B cell (primary cell): ENCODE measurements at regions not wholly inside any gene's neighbourhood (a gene's known extent, or its start where the extent isn't known, plus 50 kb on each side); places are given as distances from the start of the nearest gene placed in this dataset.

Experiments used
- ATAC-seq: fragments of 200-7000 bp; cut with Tn5 transposase; one replicate; pipeline ENCODE4 v1.10.0; 2021; ENCODE audit warnings: low read depth, mild to moderate bottlenecking, moderate number of reproducible peaks, moderate library complexity
- CTCF ChIA-PET: fragments of 350-600 bp; sonication (Branson Sonifier 250); formaldehyde crosslinking; loops from one replicate; lab custom pipeline; 2021; ENCODE audit warnings: antibody characterized with exemption, inconsistent platforms; lab: Charles Lee
- POLR2A ChIA-PET: fragments of 350-600 bp; sonication (Branson Sonifier 250); formaldehyde crosslinking; loops from one replicate; lab custom pipeline; 2021; ENCODE audit warnings: antibody characterized with exemption; lab: Charles Lee
- DNase-seq: peaks from one replicate; pipeline ENCODE4 v3.0.0; 2013
- H2AFZ ChIP-seq: 2 replicates; pipeline ENCODE4 v1.6.1; 2012; ENCODE audit warnings: mild to moderate bottlenecking, low read depth, low read length; ENCODE audit not compliant: insufficient read depth, poor library complexity, severe bottlenecking
- H3K27ac ChIP-seq, 2 donors: 1 replicate in 1 of 2; 2 replicates in 1 of 2; pipeline ENCODE4 v1.5.1; 2012 to 2013; ENCODE audit warnings: low read length in 2 of 2, mild to moderate bottlenecking in 2 of 2, moderate library complexity in 1 of 2
- H3K27me3 ChIP-seq, 4 experiments: fragments of 200-600 bp in 1 of 4; sonication (generic) in 1 of 4; replicated peaks in 1 of 4; 1 replicate in 2 of 4; 2 replicates in 2 of 4; pipeline versions ENCODE4 v1.6.1 to v1.7.0; 2013 to 2016; ENCODE audit warnings: low read length in 3 of 4, mild to moderate bottlenecking in 2 of 4, mixed read lengths in 1 of 4, moderate library complexity in 1 of 4; ENCODE audit not compliant: insufficient read depth in 4 of 4, control insufficient read depth in 3 of 4; ENCODE audit errors: control extremely low read depth in 1 of 4
- H3K36me3 ChIP-seq, 2 experiments: replicated peaks in 1 of 2; 1 replicate in 1 of 2; 2 replicates in 1 of 2; pipeline versions ENCODE4 v1.6.1 to v1.7.1; 2013; ENCODE audit warnings: low read length in 1 of 2; ENCODE audit not compliant: insufficient read depth in 2 of 2, control insufficient read depth in 1 of 2; ENCODE audit errors: control extremely low read depth in 1 of 2, extremely low read depth in 1 of 2
- H3K4me1 ChIP-seq, 2 donors: fragments of 200-600 bp in 1 of 2; sonication (generic) in 1 of 2; 1 replicate in 1 of 2; 2 replicates in 1 of 2; pipeline versions ENCODE4 v1.5.1 to v1.6.1; 2013 to 2017; ENCODE audit warnings: low read length in 2 of 2; ENCODE audit not compliant: control insufficient read depth in 2 of 2, insufficient read depth in 2 of 2
- H3K4me2 ChIP-seq: replicated peaks from 2 replicates; pipeline ENCODE3; 2012; ENCODE audit warnings: mild to moderate bottlenecking, low read depth, low read length; ENCODE audit not compliant: poor library complexity, severe bottlenecking
- H3K4me3 ChIP-seq, 5 experiments: fragments of 200-600 bp in 1 of 5; sonication (generic) in 1 of 5; 1 replicate in 3 of 5; 2 replicates in 2 of 5; pipeline versions ENCODE4 v1.5.1 to v1.7.0; 2011 to 2016; ENCODE audit warnings: low read length in 4 of 5, mild to moderate bottlenecking in 4 of 5, low read depth in 2 of 5, control low read depth in 1 of 5, moderate library complexity in 1 of 5; ENCODE audit not compliant: insufficient read depth in 1 of 5; ENCODE audit errors: control extremely low read depth in 1 of 5, extremely low read depth in 1 of 5
- H3K79me2 ChIP-seq: fragments of 200-600 bp; sonication (generic); one replicate; pipeline ENCODE4 v1.6.0; 2016; ENCODE audit warnings: low read length; ENCODE audit not compliant: control insufficient read depth, insufficient read depth
- H3K9ac ChIP-seq: fragments of 200-600 bp; sonication (generic); 2 replicates; pipeline ENCODE4 v1.6.1; 2017; ENCODE audit warnings: mild to moderate bottlenecking, low read length, moderate library complexity
- H3K9me3 ChIP-seq, 3 donors: one replicate each; pipeline versions ENCODE4 v1.6.1 to v1.7.1; 2013; ENCODE audit warnings: low read length in 2 of 3; ENCODE audit not compliant: control insufficient read depth in 2 of 3, insufficient read depth in 1 of 3; ENCODE audit errors: control extremely low read depth in 1 of 3
- H4K20me1 ChIP-seq: 2 replicates; pipeline ENCODE4 v1.6.0; 2012; ENCODE audit warnings: mild to moderate bottlenecking, low read length; ENCODE audit not compliant: insufficient read depth, control insufficient read depth, poor library complexity, severe bottlenecking
- H3K27ac Mint-ChIP-seq: one replicate; pipeline ENCODE4 v1.8.0; 2021; ENCODE audit warnings: mixed read lengths
- H3K27me3 Mint-ChIP-seq: one replicate; pipeline ENCODE4 v1.8.0; 2021; ENCODE audit warnings: mixed read lengths
- H3K4me1 Mint-ChIP-seq: one replicate; pipeline ENCODE4 v1.8.0; 2021; ENCODE audit warnings: mixed read lengths
- H3K4me3 Mint-ChIP-seq: one replicate; pipeline ENCODE4 v1.8.0; 2021; ENCODE audit warnings: mixed read lengths
- H3K9me3 Mint-ChIP-seq: one replicate; pipeline ENCODE4 v1.8.0; 2022; ENCODE audit warnings: mixed read lengths; ENCODE audit not compliant: insufficient read depth
- CTCF ChIP-seq: fragments of 200-600 bp; IDR thresholded peaks from one replicate; pipeline ENCODE4 v1.8.0; 2022; ENCODE audit warnings: antibody characterized with exemption, mild to moderate bottlenecking
- EZH2 ChIP-seq: IDR thresholded peaks from 2 replicates; pipeline ENCODE4 v1.6.1; 2012; ENCODE audit warnings: borderline replicate concordance, low read depth, mild to moderate bottlenecking, moderate library complexity, low read length; ENCODE audit not compliant: insufficient read depth, poor library complexity, severe bottlenecking
- WGBS: methylation state at CpG from one replicate; pipeline ENCODE4 v1.1.5; 2013; ENCODE audit warnings: missing lambda C conversion rate; ENCODE audit not compliant: insufficient coverage; 5-methylcytosine and 5-hydroxymethylcytosine counted together
- intact Hi-C: fragments of 100-400 bp; cut with micrococcal nuclease; formaldehyde crosslinking; loops from one replicate; pipeline ENCODE4 v1.10.0; 2022

GRCh38 chr5:30102185-30102584 lies 1091.3 kb upstream of the CDH6 start:
- ATAC-seq = no peak

DNA sequence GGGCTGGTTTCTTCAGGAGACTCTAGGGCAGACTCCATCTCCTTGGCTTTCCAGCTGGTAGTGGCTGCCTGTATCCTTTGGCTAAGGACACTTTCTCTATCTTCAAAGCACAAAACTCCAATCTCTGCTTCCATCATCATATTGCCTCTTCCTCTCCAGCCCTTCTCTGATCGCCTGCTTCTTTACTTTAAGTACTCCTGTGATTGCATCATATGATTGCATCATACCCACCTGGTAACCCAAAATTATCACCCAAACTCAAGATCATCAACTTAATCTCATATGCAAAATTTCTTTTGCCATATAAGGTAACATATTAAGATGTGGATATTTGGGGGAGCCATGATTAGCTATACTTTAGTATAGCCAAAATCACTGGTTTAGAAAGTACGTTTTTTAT lies 1092.6 kb upstream of the CDH6 start:
- H2AFZ ChIP-seq = no peak overlapping the region
- no peak for ATAC-seq
- POLR2A ChIA-PET = no interaction called here

More at GRCh38 chr5:30102185-30102584, 1091.3 kb upstream of the CDH6 start:
- no peak overlapping the region for H3K4me3 ChIP-seq
- no peaks in the 10 kb centered on the region for H3K79me2 ChIP-seq
- intact Hi-C loops = no loop called here
- Mint-ChIP-seq H3K27ac (no peak overlapping the region), H3K4me1 (no peaks in the 10 kb centered on the region), H3K4me3 (no peak overlapping the region), H3K9me3 (peaks cover 2% of the 10 kb centered on the region), H3K27me3 (no peaks in the 10 kb centered on the region)
- ChIA-PET POLR2A (no interaction called here), CTCF (no interaction called here)
- H3K27ac ChIP-seq = no peak overlapping the region
- H2AFZ ChIP-seq = no peak overlapping the region
- no peaks in the 10 kb centered on the region for H3K27me3 ChIP-seq
- no peaks in the 10 kb centered on the region for H3K4me1 ChIP-seq
- TF ChIP-seq CTCF = no peak
- TF ChIP-seq EZH2 = no peak
- H3K9me3 ChIP-seq = peaks cover 0 to 6% (median 0%) of the 10 kb centered on the region in 3 donors
- H3K9ac ChIP-seq = no peak overlapping the region
- no peak for DNase-seq
- H3K36me3 ChIP-seq = no peaks in the 10 kb centered on the region
- no CpG with 5 or more reads among the region's 2 CpGs for WGBS
- no peaks in the 10 kb centered on the region for H4K20me1 ChIP-seq
- H3K4me2 ChIP-seq = no peak overlapping the region

More for the DNA sequence above, 1092.6 kb upstream of the CDH6 start:
- H3K27ac ChIP-seq = no peak overlapping the region
- H4K20me1 ChIP-seq = no peaks in the 10 kb centered on the region
- no peaks in the 10 kb centered on the region for H3K36me3 ChIP-seq
- no peaks in the 10 kb centered on the region for H3K9me3 ChIP-seq
- H3K4me3 ChIP-seq = no peak overlapping the region
- Mint-ChIP-seq H3K27ac (no peak overlapping the region), H3K27me3 (no peaks in the 10 kb centered on the region), H3K4me3 (no peak overlapping the region), H3K4me1 (no peaks in the 10 kb centered on the region), H3K9me3 (peaks cover 2% of the 10 kb centered on the region)
- no peak overlapping the region for H3K4me2 ChIP-seq
- H3K27me3 ChIP-seq = no peaks in the 10 kb centered on the region
- H3K79me2 ChIP-seq = no peaks in the 10 kb centered on the region
- CTCF ChIA-PET = no interaction called here
- 80% methylated on average over 1 of the region's 2 CpGs for WGBS
- DNase-seq = no peak
- intact Hi-C loops = no loop called here
- TF ChIP-seq CTCF (no peak), EZH2 (no peak)
- no peak overlapping the region for H3K9ac ChIP-seq
- H3K4me1 ChIP-seq = no peaks in the 10 kb centered on the region
